Fibroblast of skin of abdomen (primary cell): ENCODE measurements at regions not wholly inside any gene's neighbourhood (a gene's known extent, or its start where the extent isn't known, plus 50 kb on each side); places are given as distances from the start of the nearest gene placed in this dataset.
A peak's percentile ranks its signal among the peaks of the same experiment; 100 is the strongest.

Experiments used
- DNase-seq: peaks from one replicate; pipeline ENCODE4 v3.0.0-alpha.2; 2013

DNA sequence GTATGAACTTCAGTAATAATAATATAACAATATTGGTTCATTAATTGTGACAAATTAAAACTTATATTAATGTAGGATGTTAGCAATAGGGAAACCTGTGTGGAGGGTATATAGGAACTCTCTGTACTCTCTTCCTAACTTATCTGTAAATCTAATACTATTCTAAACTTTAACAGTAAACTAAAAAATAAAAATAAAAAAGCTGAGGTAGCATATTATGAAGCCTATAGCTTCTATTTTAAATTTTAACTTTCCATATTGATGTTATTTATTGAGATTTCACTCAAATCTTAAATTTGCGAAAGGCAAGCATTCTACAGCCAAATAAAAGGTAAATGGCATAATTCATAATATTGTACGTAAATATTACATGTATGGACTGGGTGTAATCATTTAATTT lies 326.4 kb downstream of the MEI4 start:
- DNase-seq: no peak

DNA sequence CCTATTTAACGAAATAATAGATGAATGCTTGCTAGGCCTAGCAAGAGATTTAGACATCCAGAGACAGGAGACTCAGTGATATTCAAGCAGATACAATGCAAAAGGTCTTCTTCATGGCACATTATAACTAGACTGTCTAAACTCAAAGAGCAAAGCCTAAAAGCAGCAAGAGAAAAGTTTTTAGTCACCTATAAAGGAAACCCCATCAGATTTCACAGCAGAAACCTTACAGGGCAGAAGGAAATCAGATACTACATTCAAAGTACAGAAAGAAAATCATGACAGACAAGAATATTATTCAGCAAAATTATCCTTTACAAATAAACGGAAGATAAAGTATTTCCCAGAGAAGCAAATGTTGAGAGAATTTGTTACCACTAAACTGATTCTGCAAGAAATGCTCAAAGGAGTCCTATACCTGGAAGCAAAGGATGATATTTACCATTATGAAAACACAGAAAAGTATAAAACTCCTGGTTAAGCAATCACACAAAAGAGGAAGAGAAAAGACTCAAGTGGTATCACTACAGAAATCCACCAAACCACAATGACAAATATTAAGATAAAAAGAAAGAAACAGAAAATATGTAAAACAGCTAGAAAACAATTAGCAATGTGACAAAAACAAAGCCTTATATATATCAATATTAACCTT lies 333.7 kb downstream of the MEI4 start:
- no peak for DNase-seq

DNA sequence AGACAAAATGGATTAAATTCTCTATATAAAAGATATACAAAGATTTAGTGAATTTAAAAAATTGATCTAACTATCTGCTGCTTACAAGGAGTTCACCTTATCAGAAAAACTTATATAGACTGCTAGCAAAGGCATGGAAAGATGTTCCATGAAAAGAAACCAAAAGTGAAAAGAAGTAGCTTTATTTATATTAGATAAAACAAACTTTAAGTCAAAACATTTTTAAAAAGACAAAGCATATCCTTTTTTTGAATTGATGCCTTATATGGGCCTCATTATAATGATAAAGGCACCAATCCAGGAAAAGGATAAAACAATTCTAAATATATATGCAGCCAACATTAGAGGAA lies 334.2 kb downstream of the MEI4 start:
- no peak for DNase-seq

DNA sequence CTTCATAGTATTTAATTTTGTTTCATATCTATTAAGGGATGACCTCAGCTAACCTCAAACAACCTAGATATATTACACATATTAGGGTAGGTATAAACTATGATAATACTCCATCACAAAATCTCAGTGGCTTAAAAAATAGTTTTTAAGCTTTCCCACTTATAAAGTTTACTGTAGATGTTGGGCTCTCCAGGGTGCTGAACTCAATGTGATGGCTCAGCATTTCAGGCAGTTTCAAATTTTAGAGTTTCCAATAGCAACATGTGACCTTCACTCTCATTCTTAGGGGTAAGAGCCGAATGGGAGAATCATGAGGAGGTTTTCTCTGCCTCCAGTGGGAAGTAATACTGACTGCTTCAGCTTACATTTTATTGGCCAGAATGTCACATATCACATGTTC lies 357.3 kb downstream of the MEI4 start:
- DNase-seq: no peak

DNA sequence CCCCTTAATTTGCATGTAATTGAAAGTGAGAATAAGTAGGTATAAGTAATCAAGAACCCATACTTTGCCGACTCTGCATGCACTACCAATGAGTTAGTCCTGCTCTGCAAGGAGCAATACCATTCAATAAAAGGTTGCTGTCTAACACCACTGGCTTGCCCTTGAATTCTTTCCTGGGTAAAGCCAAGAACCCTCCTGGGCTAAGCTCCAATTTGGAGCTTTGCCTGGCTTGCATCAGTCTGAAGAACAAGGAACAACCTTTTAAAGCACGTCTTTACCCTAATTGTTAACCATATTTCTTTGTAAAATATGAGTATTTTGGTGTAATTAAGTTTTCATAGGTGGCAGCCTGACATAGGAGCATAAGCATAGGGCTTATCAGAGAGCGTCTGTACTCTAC lies 367.7 kb downstream of the MEI4 start:
- DNase-seq: no peak

DNA sequence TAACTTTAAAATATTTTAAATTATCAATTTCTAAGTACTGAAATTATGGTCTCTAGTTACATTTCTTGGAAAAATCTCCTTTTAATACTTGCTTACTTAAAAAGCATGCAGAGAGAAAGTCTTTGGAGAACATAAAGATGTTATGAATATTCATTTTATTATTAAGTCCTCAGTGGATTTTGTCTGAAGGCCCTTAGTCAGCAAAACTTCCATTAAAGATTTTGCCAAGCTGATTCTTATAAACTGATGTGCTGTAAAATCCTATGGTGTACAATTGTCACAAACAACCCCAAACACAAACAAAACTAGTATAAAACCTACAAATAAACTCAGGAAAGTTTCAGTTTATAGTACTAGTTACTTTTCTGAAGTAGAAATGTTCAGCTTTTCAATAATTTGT lies 372.7 kb downstream of the MEI4 start:
- DNase-seq: no peak

DNA sequence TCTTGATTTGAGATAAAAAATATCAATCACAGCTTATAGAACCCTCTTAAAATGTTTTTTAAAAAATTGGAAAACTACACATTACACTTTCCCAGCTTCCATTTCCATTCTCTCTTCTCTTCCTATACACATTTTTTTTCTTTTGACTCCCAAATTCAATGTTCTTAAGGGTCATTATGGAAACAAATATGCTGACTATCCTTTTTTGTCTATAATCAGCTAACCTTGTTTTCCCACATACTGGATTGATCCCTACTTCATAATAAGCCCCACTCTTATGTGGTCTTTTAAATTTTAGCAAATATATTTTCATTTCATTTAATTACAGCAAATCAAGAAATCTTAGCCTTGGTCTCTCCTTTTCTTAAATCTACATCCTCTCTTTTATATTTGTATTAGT lies 378.4 kb downstream of the MEI4 start:
- no peak for DNase-seq

DNA sequence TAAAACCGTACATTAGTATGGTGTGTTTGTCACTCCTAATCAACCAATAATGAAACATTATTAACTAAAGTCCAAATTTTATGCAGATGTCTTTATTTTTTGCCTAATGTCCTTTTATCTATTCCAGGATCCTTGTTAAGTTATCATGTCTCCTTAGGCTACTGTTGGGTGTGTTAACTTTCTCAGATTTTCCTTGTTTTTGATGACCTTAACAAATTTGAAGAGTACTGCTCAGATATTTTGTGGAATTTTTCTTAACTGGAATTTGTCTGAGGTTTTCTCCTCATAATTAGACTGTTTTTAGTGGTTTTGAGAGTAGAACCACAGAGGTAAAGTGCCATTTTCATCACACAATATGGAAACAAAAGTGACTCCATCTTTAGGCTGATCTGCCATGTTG lies 406.3 kb downstream of the MEI4 start:
- DNase-seq: no peak

DNA sequence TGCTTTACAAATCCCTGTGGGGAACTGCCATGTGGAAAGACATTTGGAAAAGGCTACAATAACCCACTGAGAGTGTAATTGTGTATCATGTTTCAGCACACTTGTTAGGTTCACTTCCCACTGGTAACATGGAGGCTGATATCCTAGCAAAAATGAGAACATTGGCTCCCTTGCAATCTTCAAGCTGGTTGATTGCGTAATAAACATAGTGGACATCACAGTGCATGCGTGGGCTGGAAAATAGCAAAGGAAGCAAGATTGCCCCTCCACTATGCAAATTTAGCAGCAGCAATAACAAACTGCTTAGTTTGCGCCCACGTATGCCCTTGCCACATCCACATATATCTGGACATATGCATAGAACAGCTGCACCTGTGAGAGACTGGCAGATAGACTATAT lies 410.2 kb downstream of the MEI4 start:
- DNase-seq: no peak

DNA sequence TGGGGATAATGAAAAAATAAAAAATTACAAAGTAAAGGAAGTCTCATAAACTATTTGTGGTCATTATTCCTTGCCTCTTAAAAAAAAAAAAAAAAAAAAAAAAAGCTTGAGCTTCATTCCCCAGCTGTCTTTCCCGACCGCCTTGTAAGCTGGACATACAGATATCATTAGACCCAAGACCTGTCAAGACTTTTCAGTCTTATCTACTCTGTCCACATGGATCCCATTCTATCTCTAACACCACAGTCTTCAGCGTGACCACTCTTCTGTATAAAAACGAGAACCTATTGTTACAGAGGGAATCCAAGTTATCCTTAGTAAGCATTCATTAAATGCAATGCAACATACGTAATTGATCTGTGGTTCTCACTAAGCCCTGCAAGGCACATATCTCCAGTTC lies 423.5 kb downstream of the MEI4 start:
- DNase-seq: no peak

DNA sequence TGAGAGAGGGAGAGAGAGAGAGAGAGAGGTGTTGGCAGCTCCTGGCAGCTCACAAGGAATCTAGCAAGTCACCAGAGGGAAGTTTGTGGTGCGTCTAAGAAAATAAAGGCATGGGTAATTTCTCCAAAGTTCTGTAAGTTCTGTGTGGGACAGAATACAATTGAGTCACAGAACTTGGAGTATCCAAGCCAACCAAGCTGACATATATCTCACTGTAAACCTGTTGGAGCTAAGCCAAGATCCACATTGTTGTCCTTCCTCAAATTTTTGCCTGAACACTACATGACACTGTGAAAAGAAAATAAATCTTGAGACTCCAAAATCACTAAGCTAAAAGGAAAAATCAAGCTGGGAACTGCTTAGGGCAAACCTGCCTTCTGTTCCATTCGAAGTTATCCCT lies 436.7 kb downstream of the MEI4 start:
- DNase-seq: peak; percentile 2

DNA sequence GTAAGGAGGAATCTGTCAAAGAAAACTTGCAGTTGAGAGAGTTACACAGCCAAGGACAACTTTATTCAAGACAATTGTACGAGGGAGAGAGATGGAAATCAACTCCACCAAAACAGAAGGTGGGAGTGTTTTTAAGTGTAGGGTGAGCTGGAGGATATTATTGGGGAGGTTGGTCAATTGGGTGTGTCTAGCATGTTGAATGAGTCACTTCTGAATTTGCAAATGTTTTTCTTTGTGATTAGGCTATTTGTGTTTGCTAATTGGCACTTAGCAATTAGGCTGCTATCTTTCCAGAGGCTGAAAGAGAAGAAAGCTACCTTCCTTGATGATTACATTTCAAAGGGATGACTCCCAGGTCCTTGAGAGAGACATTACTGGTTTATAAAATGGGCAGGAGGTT lies 441.1 kb downstream of the MEI4 start:
- DNase-seq: no peak

DNA sequence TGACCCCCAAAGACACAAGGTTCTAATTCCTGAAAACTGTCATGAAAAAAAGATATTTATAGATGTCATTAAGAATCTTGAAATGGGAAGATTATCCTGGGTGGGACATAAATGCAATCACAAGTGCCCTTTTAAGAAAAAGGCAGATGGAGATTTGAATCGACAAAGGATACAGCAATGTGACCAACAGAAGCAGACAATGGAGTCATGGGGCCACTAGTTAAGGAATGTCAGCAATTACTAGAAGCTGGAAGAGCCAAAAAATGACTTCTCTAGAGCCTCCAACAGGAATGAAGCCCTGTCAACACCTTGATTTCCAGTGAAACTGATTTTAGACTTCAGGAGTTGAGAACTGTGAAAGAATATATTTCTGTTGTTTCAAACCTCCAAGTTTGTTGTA lies 448.5 kb downstream of the MEI4 start:
- no peak for DNase-seq

DNA sequence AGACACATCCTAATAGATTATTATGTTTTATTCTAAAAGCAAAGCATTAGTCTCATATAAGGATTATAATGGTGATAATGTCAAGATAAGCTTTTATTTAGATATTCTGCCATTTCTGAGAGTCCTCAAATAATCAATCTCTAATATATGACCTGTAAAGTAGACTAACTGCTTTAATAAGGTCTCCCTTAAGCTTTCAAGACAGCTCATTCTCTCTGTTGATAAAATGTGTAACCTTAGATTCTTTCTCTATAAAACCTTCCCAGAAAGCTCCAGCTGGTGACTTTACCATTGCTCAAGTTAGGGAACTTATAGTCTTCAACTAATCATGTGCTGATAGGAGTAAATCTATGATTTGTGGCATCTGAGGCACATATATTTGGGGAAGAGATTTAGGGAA lies 457.8 kb downstream of the MEI4 start:
- no peak for DNase-seq

DNA sequence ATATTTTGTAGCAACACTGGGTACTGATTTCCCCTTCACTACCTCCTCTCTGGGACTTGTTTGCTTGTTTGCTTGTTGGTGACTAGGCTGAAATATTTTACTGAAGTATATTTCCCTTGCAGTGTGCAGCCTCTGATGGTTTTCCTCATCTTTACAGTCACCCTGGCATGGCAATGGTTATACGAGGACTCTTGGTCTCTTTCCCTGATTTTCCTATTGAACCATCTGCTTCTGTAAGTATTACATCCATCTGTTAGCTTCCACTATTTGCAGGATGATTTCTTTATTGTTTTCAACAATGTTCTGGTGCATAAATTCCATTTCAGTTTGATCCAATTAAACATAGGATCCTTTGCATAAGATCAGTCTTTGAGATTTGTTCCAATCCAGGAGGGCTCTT lies 465.1 kb downstream of the MEI4 start:
- no peak for DNase-seq

DNA sequence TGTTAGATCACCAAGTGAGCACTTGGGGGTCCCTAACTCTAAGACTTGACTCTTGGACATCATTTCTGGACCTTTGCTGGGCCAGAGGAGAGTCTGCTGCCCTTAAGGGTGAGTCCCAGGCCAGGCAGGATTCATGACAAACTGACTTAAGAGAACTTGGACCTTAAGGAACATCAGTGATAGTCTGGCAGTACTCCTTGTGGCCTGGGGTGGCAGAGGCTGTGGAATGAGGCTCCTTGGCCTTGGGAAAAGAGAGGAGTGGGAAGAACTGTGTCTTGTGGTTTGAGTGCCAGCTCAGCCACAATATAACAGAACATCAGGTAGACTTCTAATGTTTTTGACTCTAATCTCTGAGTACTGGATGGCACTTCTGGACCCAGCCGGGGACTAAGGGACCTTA lies 478.7 kb downstream of the MEI4 start:
- DNase-seq: no peak

DNA sequence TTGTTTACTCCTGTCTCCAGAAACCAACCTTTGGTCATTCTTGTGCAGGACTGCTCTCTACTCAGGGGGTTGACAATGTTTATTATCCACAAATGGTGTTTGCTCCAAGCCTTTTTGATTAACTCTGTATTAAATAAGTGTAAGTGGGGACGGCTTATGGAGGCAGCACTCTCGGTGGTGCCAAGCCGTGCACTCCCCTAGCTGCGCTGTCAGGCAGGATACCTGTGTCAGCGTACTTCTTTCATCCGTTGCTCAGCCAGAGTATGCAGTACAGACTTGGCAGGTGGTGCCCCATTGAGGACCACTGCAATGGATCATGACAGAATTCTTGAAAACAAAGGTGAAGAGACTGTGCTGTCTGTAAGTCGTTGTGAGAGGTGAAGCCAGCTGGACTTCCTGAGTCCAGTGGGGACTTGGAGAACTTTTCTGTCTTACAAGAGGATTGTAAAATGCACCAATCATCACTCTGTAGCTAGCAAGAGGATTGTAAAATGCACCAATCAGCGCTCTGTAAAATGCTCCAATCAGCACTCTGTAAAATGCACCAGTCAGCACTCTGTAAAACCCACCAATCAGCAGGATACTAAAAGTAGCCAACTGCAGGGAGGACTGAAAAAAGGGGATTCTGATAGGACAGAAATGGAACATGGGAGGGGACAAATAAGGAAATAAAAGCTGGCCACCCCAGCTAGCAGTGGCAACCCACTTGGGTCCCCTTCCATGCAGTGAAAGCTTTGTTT lies 480.0 kb downstream of the MEI4 start:
- DNase-seq: no peak

DNA sequence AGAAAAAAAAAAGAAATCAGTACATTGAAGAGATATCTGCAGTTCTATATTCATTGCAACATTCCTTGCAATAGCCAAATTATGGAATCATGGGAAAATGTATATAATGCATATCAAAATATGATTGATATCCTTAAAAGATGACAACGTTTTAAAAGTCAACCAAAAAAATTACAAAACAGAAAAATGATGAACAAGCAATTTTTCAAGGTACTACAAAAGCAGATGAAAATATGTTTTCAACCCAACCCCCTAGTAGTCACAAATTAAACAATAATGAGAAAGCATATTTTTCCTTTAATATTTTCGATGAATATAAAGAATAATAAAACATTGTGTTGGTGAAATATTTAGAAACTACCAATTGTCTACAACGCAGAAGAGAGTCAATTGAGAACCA lies 497.6 kb downstream of the MEI4 start:
- no peak for DNase-seq

DNA sequence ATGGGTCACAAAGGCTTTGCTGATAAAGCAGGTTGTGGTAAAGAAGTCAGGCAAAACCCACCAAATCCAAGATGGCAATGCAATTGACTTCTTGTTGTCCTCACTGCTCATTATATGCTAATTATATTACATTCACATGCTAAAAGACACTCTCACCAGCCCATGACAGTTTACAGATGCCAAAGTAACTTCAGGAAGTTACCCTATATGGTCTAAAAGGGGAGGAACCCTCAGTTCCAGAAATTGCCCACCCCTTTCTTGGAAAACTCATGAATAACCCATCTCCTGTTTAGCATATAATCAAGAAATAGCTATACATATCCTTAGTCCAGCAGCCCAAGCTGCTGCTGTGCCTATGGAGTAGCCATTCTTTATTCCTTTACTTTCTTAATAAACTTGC lies 501.1 kb downstream of the MEI4 start:
- DNase-seq: no peak

DNA sequence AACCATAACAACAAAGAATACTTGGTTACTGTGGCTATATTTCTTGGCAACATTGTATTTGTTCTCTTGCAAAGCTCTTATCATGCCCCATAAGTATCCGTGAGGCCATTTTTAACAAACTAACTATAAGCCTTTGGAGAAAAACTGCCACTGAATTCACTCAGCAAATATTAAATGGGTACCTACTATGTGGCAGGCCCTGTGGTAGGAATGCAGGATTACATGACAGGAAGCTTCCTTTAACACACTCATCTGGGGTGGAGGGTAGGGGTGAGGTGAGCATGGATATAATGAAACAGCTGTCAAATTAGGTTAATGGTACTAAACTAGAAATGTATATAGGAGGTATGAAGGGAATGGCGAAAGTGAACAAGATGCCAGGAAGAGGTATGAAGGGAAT lies 504.8 kb downstream of the MEI4 start:
- DNase-seq: no peak

DNA sequence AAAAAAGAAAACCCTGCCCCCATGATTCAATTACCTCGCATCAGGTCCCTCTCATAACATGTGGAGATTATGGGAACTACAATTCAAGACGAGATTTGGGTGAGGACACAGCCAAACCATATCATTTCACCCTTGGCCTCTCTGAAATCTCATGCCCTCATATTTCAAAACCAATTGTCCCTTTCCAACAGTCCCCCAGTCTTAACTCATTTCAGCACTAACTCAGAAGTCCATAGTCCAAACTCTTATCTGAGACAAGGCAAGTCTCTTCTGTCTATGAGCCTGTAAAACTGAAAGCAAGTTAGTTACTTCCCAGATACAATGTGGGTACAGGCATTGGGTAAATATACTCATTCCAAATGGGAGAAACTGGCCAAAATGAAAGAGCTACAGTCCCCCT lies 536.1 kb downstream of the MEI4 start:
- DNase-seq: no peak

DNA sequence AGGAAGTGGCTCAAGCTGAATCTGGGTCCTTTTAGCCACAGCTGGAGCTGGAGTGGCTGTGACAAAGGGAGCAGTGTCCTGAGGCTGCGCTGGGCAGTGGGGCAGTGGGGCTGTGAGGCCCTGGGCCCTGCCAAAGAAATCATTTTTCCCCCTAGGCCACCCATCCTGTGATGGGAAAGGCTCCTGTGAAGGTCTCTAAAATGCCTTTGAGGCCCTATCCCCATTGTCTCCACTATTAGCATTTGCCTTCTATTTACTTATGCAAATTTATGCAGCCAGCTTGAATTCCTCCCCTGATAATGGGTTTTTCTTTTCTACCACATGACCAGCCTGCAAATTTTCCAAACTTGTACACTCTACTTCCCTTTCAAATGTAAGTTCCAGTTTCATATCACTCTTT lies 539.2 kb downstream of the MEI4 start:
- DNase-seq: no peak

DNA sequence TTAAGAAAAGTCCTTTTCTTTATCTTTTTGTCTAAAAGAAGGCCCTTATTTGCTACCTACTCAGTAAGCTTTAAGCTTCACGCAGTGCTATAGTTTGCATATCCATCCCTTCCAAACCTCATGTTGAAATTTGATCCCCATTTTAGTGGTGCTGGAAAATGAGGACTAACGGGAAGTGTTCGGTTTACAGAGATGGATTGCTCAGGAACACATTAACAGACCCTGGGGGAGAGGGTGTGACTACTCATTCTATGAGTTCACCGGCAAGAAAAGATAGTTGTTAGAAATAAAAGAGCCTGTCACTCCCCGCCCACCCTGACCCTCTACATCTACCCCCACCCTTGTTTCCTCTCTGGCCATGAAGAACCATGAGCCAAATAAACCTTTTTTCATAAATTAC lies 546.2 kb downstream of the MEI4 start:
- DNase-seq: no peak

DNA sequence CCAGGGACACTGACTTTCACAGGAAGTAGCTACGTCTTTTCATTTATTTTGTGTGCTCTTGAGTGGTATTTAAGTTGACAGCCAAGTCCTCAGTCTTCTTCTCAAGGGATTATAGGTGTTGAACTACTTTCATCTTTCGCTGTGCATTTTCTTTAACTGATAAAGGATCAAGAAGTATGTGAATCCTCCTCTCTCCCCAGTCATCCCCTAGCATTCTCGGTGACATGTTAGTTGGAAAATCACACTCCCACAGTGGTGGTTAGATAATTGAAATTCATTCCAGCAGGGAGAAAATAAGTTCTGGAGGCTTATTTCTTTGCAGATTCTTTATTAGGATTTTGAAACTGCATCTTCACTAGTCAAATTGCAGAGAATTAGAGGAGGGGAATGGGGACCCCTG lies 569.4 kb downstream of the MEI4 start:
- DNase-seq: no peak

DNA sequence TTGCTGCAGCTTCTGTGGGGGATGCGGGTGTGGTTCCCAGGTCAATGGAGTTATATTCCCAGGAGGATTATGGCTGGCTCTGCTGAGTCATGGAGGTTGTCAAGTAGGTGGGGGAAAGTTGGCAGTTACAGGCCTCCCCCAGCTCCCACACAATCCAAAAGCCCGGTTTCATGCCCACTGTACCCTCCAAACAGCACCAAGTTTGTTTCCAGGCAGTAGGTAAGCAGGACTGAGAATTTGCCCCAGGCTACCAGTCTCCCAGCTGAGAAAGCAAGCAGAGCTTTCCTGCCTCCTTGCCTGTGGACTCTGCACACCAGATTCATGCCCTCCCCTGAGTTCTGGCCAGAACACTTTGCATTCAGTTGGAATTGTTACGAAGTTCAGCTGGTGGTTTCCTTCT lies 578.2 kb downstream of the MEI4 start:
- DNase-seq: no peak
